H9 (cell line): ENCODE measurements at regions not wholly inside any gene's neighbourhood (a gene's known extent, or its start where the extent isn't known, plus 50 kb on each side); places are given as distances from the start of the nearest gene placed in this dataset.

Experiments
- DNase-seq: peaks from one replicate; pipeline ENCODE4 v3.0.0-alpha.2; 2017
- H2AFZ ChIP-seq: one replicate; pipeline ENCODE4 v1.6.1; 2013; ENCODE audit warnings: mild to moderate bottlenecking, low read length, control low read depth, moderate library complexity
- H2AK5ac ChIP-seq: 2 replicates; pipeline ENCODE4 v1.6.1; 2013; ENCODE audit warnings: low read length, control low read depth, mixed read lengths; ENCODE audit not compliant: insufficient read length
- H2BK120ac ChIP-seq: one replicate; pipeline ENCODE4 v1.6.1; 2013; ENCODE audit warnings: low read depth, mild to moderate bottlenecking, low read length, control low read depth, inconsistent platforms; ENCODE audit not compliant: poor library complexity, severe bottlenecking
- H2BK12ac ChIP-seq: 2 replicates; pipeline ENCODE4 v1.6.1; 2013; ENCODE audit warnings: low read length, control low read depth, mixed read lengths, low read depth; ENCODE audit not compliant: insufficient read length
- H2BK15ac ChIP-seq: 2 replicates; pipeline ENCODE4 v1.6.1; 2013; ENCODE audit warnings: low read depth, low read length, control low read depth
- H2BK20ac ChIP-seq: one replicate; pipeline ENCODE4 v1.6.1; 2013; ENCODE audit warnings: low read depth, mild to moderate bottlenecking, low read length, control low read depth, inconsistent platforms; ENCODE audit not compliant: poor library complexity, severe bottlenecking
- H2BK5ac ChIP-seq: 2 replicates; pipeline ENCODE4 v1.6.1; 2013; ENCODE audit warnings: low read length, control low read depth, mixed read lengths; ENCODE audit not compliant: insufficient read length
- H3K14ac ChIP-seq: 2 replicates; pipeline ENCODE4 v1.6.1; 2013; ENCODE audit warnings: low read length, control low read depth; ENCODE audit not compliant: insufficient read depth
- H3K18ac ChIP-seq: 2 replicates; pipeline ENCODE4 v1.6.1; 2013; ENCODE audit warnings: low read depth, mild to moderate bottlenecking, mixed read lengths, low read length, control low read depth; ENCODE audit not compliant: insufficient read length
- H3K23ac ChIP-seq: 2 replicates; pipeline ENCODE4 v1.6.1; 2013; ENCODE audit warnings: low read length, control low read depth, mixed read lengths, low read depth; ENCODE audit not compliant: insufficient read length
- H3K23me2 ChIP-seq: 2 replicates; pipeline ENCODE4 v1.6.1; 2013; ENCODE audit warnings: low read depth, mild to moderate bottlenecking, mixed read lengths, low read length, control low read depth; ENCODE audit not compliant: insufficient read length, poor library complexity, severe bottlenecking
- H3K27ac ChIP-seq: 2 replicates; pipeline ENCODE4 v1.5.1; 2013; ENCODE audit warnings: low read length, control low read depth, mixed read lengths, low read depth; ENCODE audit not compliant: insufficient read length
- H3K27me3 ChIP-seq: 2 replicates; pipeline ENCODE4 v1.6.1; 2013; ENCODE audit warnings: low read length, control low read depth, inconsistent platforms; ENCODE audit not compliant: insufficient read depth
- H3K4ac ChIP-seq: 2 replicates; pipeline ENCODE4 v1.6.1; 2013; ENCODE audit warnings: low read depth, mild to moderate bottlenecking, control low read depth, inconsistent platforms, low read length, moderate library complexity
- H3K4me1 ChIP-seq: 2 replicates; pipeline ENCODE4 v1.6.1; 2013; ENCODE audit warnings: low read length, control low read depth, inconsistent platforms; ENCODE audit not compliant: insufficient read depth
- H3K4me2 ChIP-seq: 2 replicates; pipeline ENCODE4 v1.6.1; 2013; ENCODE audit warnings: low read length, control low read depth, mixed read lengths; ENCODE audit not compliant: insufficient read length, insufficient read depth
- H3K56ac ChIP-seq: 2 replicates; pipeline ENCODE4 v1.6.1; 2013; ENCODE audit warnings: low read depth, mild to moderate bottlenecking, mixed read lengths, low read length, control low read depth; ENCODE audit not compliant: insufficient read length
- H3K79me1 ChIP-seq: 2 replicates; pipeline ENCODE4 v1.6.1; 2013; ENCODE audit warnings: low read depth, mild to moderate bottlenecking, moderate library complexity, low read length, control low read depth, inconsistent platforms; ENCODE audit not compliant: insufficient read depth, poor library complexity, severe bottlenecking
- H3K79me2 ChIP-seq: 2 replicates; pipeline ENCODE4 v1.6.1; 2013; ENCODE audit warnings: low read length, control low read depth, inconsistent platforms; ENCODE audit not compliant: insufficient read depth
- H3K9ac ChIP-seq: 2 replicates; pipeline ENCODE4 v1.6.1; 2013; ENCODE audit warnings: low read length, control low read depth, mixed read lengths; ENCODE audit not compliant: insufficient read length; ENCODE audit errors: extremely low read depth
- H3K9me3 ChIP-seq: one replicate; pipeline ENCODE4 v1.6.1; 2013; ENCODE audit warnings: low read depth, low read length, inconsistent platforms; ENCODE audit not compliant: control insufficient read depth
- H3T11ph ChIP-seq: one replicate; pipeline ENCODE4 v1.6.1; 2013; ENCODE audit warnings: mild to moderate bottlenecking, low read length, control low read depth, inconsistent platforms
- H4K20me1 ChIP-seq: one replicate; pipeline ENCODE4 v1.6.1; 2013; ENCODE audit not compliant: control insufficient read depth, insufficient read length, insufficient read depth
- H4K5ac ChIP-seq: 2 replicates; pipeline ENCODE4 v1.6.1; 2013; ENCODE audit warnings: low read depth, mild to moderate bottlenecking, mixed read lengths, low read length, control low read depth; ENCODE audit not compliant: insufficient read length
- H4K8ac ChIP-seq: replicated peaks from 2 replicates; pipeline ENCODE4 v1.6.1; 2013; ENCODE audit warnings: low read length, control low read depth, mixed read lengths, low read depth; ENCODE audit not compliant: insufficient read length
- H4K91ac ChIP-seq: 2 replicates; pipeline ENCODE4 v1.6.1; 2013; ENCODE audit warnings: low read depth, mild to moderate bottlenecking, moderate library complexity, mixed read lengths, low read length, control low read depth; ENCODE audit not compliant: insufficient read length
- H3K27ac Mint-ChIP-seq, 3 experiments: 2 replicates in 2 of 3; 3 replicates in 1 of 3; pipeline ENCODE4 v1.8.0; 2020 to 2021; ENCODE audit warnings: mixed read lengths in 3 of 3, mild to moderate bottlenecking in 1 of 3, moderate library complexity in 1 of 3
- H3K27me3 Mint-ChIP-seq: 2 replicates; pipeline ENCODE4 v1.8.0; 2021; ENCODE audit warnings: low read depth, mild to moderate bottlenecking, moderate library complexity, mixed read lengths
- H3K36me3 Mint-ChIP-seq, 3 experiments: 2 replicates in 2 of 3; 3 replicates in 1 of 3; pipeline ENCODE4 v1.8.0; 2020 to 2021; ENCODE audit warnings: low read depth in 3 of 3, mixed read lengths in 3 of 3; ENCODE audit not compliant: insufficient read depth in 1 of 3
- H3K4me1 Mint-ChIP-seq, 2 experiments: 2 replicates each; pipeline ENCODE4 v1.8.0; 2020; ENCODE audit warnings: mixed read lengths in 2 of 2
- H3K4me3 Mint-ChIP-seq, 2 experiments: 2 replicates in 1 of 2; 3 replicates in 1 of 2; pipeline ENCODE4 v1.8.0; 2020 to 2021; ENCODE audit warnings: mild to moderate bottlenecking in 2 of 2, mixed read lengths in 2 of 2, moderate library complexity in 1 of 2
- H3K9me3 Mint-ChIP-seq, 2 experiments: 2 replicates in 1 of 2; 3 replicates in 1 of 2; pipeline ENCODE4 v1.8.0; 2020; ENCODE audit warnings: mild to moderate bottlenecking in 2 of 2, mixed read lengths in 2 of 2, moderate library complexity in 1 of 2
- CTCF ChIP-seq: fragments of 200-600 bp; sonication (generic); conservative IDR thresholded peaks from 3 replicates; pipeline ENCODE4 v1.8.0; 2021; ENCODE audit warnings: antibody characterized with exemption, mild to moderate bottlenecking
- WGBS: extraction: QIAGEN DNeasy Blood & Tissue Kit; methylation state at CpG from one replicate; pipeline ENCODE4 v1.1.7; 2013; ENCODE audit warnings: missing lambda C conversion rate, low lambda C conversion rate, mixed read lengths; ENCODE audit not compliant: insufficient read length; ENCODE audit errors: extremely low coverage; 5-methylcytosine and 5-hydroxymethylcytosine counted together

- no peaks in the 10 kb centered on the region; a peak in 1 of 5 replicates for H3K9me3 Mint-ChIP-seq
- H3K23me2 ChIP-seq: no peaks in the 10 kb centered on the region
- WGBS: no CpG with 5 or more reads among the region's 1 CpG
- no peaks in the 10 kb centered on the region for H3K4me1 ChIP-seq
- H3K36me3 Mint-ChIP-seq: no peaks in the 10 kb centered on the region; a peak in 1 of 7 replicates
- TF ChIP-seq CTCF: no peak
- no peak overlapping the region for H3K9ac ChIP-seq
- H3K9me3 ChIP-seq: no peaks in the 10 kb centered on the region
- peaks cover 17% of the 10 kb centered on the region in 2 experiments for H3K4me1 Mint-ChIP-seq
- no peak overlapping the region for H2AK5ac ChIP-seq
- no peak overlapping the region for H4K91ac ChIP-seq
- no peak overlapping the region for H2BK12ac ChIP-seq
- no peak overlapping the region for H3K27ac ChIP-seq
- no peak overlapping the region for H2AFZ ChIP-seq
- H3T11ph ChIP-seq: no peak overlapping the region
- no peak overlapping the region for H3K56ac ChIP-seq
- no peak overlapping the region for H4K8ac ChIP-seq
- no peak overlapping the region for H2BK20ac ChIP-seq
- H3K23ac ChIP-seq: no peak overlapping the region
- no peaks in the 10 kb centered on the region for H3K79me2 ChIP-seq
- no peak overlapping the region for H2BK5ac ChIP-seq
- H2BK120ac ChIP-seq: no peak overlapping the region
- H2BK15ac ChIP-seq: no peak overlapping the region
- H3K14ac ChIP-seq: no peak overlapping the region
- peaks cover 2% of the 10 kb centered on the region; the same call in 1 of the 2 replicates for H3K27me3 Mint-ChIP-seq
- no peak overlapping the region for H4K5ac ChIP-seq
- no peak overlapping the region for H3K4ac ChIP-seq
- no peak overlapping the region for H3K18ac ChIP-seq
- H3K79me1 ChIP-seq: no peaks in the 10 kb centered on the region
- no peak for DNase-seq
- no peak overlapping the region for H3K27ac Mint-ChIP-seq
- no peaks in the 10 kb centered on the region for H3K27me3 ChIP-seq
- no peak overlapping the region for H3K4me3 Mint-ChIP-seq
- no peak overlapping the region for H3K4me2 ChIP-seq
- H4K20me1 ChIP-seq: no peaks in the 10 kb centered on the region
Measured at GRCh38 chr5:62184444-62184843, 121.6 kb upstream of the KIF2A start.
